H1 (cell line): ENCODE measurements at regions not wholly inside any gene's neighbourhood (a gene's known extent, or its start where the extent isn't known, plus 50 kb on each side); places are given as distances from the start of the nearest gene placed in this dataset.
A peak's percentile ranks its signal among the peaks of the same experiment; 100 is the strongest.

ENCODE experiments used
- CTCF ChIA-PET: fragments of 300-600 bp; sonication (Branson Sonifier 250); formaldehyde crosslinking; loops from one replicate; lab custom pipeline; 2021; ENCODE audit not compliant: partially characterized antibody; lab: Charles Lee
- POLR2A ChIA-PET: fragments of 300-600 bp; sonication (Branson Sonifier 250); formaldehyde crosslinking; loops from one replicate; lab custom pipeline; 2021; ENCODE audit warnings: inconsistent platforms; ENCODE audit not compliant: partially characterized antibody; lab: Charles Lee
- DNase-seq, 2 experiments: peaks; one replicate each; pipeline versions ENCODE4 v3.0.0 to v3.0.0-alpha.2; 2010 to 2022; ENCODE audit warnings: low spot score in 2 of 2, low read depth in 1 of 2, mixed read lengths in 1 of 2
- FAIRE-seq: peaks from 2 replicates; lab custom pipeline; 2011; peaks lifted over from hg19 to GRCh38; lab: Jason Lieb, UNC
- H2AFZ ChIP-seq: 2 replicates; pipeline ENCODE4 v1.8.1; 2012; ENCODE audit warnings: low read length, inconsistent platforms
- H2AK5ac ChIP-seq: 2 replicates; pipeline ENCODE4 v1.6.1; 2013; ENCODE audit warnings: low read depth, low read length
- H2BK120ac ChIP-seq: replicated peaks from 2 replicates; pipeline ENCODE3; 2013; ENCODE audit warnings: low read depth, low read length, inconsistent platforms
- H2BK12ac ChIP-seq: 2 replicates; pipeline ENCODE4 v1.6.1; 2013; ENCODE audit warnings: low read depth, low read length
- H2BK15ac ChIP-seq: 2 replicates; pipeline ENCODE4 v1.6.1; 2013; ENCODE audit warnings: low read length
- H2BK20ac ChIP-seq: 2 replicates; pipeline ENCODE4 v1.6.1; 2013; ENCODE audit warnings: low read length
- H2BK5ac ChIP-seq: 2 replicates; pipeline ENCODE4 v1.6.1; 2013; ENCODE audit warnings: low read depth, low read length
- H3K14ac ChIP-seq: 2 replicates; pipeline ENCODE4 v1.6.1; 2013; ENCODE audit warnings: inconsistent platforms; ENCODE audit not compliant: insufficient read length
- H3K18ac ChIP-seq: 2 replicates; pipeline ENCODE4 v1.6.1; 2013; ENCODE audit warnings: low read length; ENCODE audit errors: extremely low read depth
- H3K23ac ChIP-seq: 2 replicates; pipeline ENCODE4 v1.6.1; 2013; ENCODE audit warnings: inconsistent platforms; ENCODE audit not compliant: insufficient read length
- H3K23me2 ChIP-seq: 2 replicates; pipeline ENCODE4 v1.6.1; 2013; ENCODE audit warnings: low read depth, low read length
- H3K27ac ChIP-seq: 2 replicates; pipeline ENCODE4 v1.6.1; 2011; ENCODE audit warnings: low read depth, low read length, inconsistent platforms
- H3K27me3 ChIP-seq, 4 experiments: replicated peaks in 1 of 4; 1 replicate in 1 of 4; 2 replicates in 3 of 4; pipeline versions ENCODE4 v1.6.1 to v1.8.1; 2011 to 2013; ENCODE audit warnings: low read length in 3 of 4, mild to moderate bottlenecking in 3 of 4, inconsistent platforms in 2 of 4, mixed read lengths in 2 of 4, moderate library complexity in 1 of 4; ENCODE audit not compliant: control insufficient read depth in 3 of 4, insufficient read depth in 3 of 4; ENCODE audit errors: extremely low read depth in 1 of 4
- H3K36me3 ChIP-seq, 4 experiments: 2 replicates each; pipeline versions ENCODE4 v1.6.1 to v1.8.1; 2011 to 2013; ENCODE audit warnings: mild to moderate bottlenecking in 4 of 4, low read length in 3 of 4, moderate library complexity in 2 of 4, control low read depth in 1 of 4, inconsistent platforms in 1 of 4; ENCODE audit not compliant: insufficient read depth in 4 of 4, control insufficient read depth in 2 of 4
- H3K4ac ChIP-seq: replicated peaks from 2 replicates; pipeline ENCODE3; 2013; ENCODE audit warnings: low read length, low read depth, mixed read lengths, inconsistent platforms; ENCODE audit not compliant: insufficient read length
- H3K4me1 ChIP-seq, 4 experiments: replicated peaks in 1 of 4; 1 replicate in 1 of 4; 2 replicates in 3 of 4; pipeline versions ENCODE4 v1.6.1 to v1.8.1; 2011 to 2013; ENCODE audit warnings: low read length in 3 of 4, inconsistent platforms in 2 of 4, mixed read lengths in 1 of 4; ENCODE audit not compliant: insufficient read depth in 4 of 4, control insufficient read depth in 3 of 4
- H3K4me2 ChIP-seq, 2 experiments: 2 replicates each; pipeline versions ENCODE4 v1.6.1 to v1.8.1; 2011 to 2013; ENCODE audit warnings: low read depth in 2 of 2, low read length in 2 of 2, control low read depth in 1 of 2, inconsistent platforms in 1 of 2, mild to moderate bottlenecking in 1 of 2; ENCODE audit not compliant: insufficient read depth in 1 of 2
- H3K4me3 ChIP-seq, 4 experiments: fragments of 200-600, 300-600 bp in 1 of 4; sonication (generic), shearing (Covaris generic), sonication (Bioruptor Twin) in 1 of 4; 2 replicates each; pipeline versions ENCODE4 v1.5.1 to v1.8.1; 2011 to 2016; ENCODE audit warnings: low read length in 4 of 4, low read depth in 3 of 4, control low read depth in 2 of 4, inconsistent platforms in 2 of 4, mild to moderate bottlenecking in 2 of 4, mixed read lengths in 1 of 4, moderate library complexity in 1 of 4; ENCODE audit not compliant: insufficient read depth in 2 of 4; ENCODE audit errors: extremely low read depth in 1 of 4
- H3K56ac ChIP-seq: replicated peaks from 2 replicates; pipeline ENCODE3; 2013; ENCODE audit warnings: low read depth, mild to moderate bottlenecking, mixed read lengths, low read length, inconsistent platforms; ENCODE audit not compliant: insufficient read length
- H3K79me1 ChIP-seq: 2 replicates; pipeline ENCODE4 v1.6.1; 2013; ENCODE audit warnings: low read depth, low read length, control low read depth
- H3K79me2 ChIP-seq, 2 experiments: 2 replicates each; pipeline versions ENCODE4 v1.6.1 to v1.8.1; 2012 to 2013; ENCODE audit warnings: low read length in 2 of 2, mild to moderate bottlenecking in 2 of 2, inconsistent platforms in 1 of 2; ENCODE audit not compliant: insufficient read depth in 2 of 2, control insufficient read depth in 1 of 2
- H3K9ac ChIP-seq, 4 experiments: replicated peaks in 1 of 4; 1 replicate in 1 of 4; 2 replicates in 3 of 4; pipeline versions ENCODE4 v1.6.1 to v1.8.1; 2011 to 2013; ENCODE audit warnings: low read depth in 3 of 4, low read length in 3 of 4, control low read depth in 2 of 4, mild to moderate bottlenecking in 2 of 4, moderate library complexity in 2 of 4, inconsistent platforms in 1 of 4; ENCODE audit errors: extremely low read depth in 1 of 4
- H3K9me3 ChIP-seq, 2 experiments: 2 replicates each; pipeline versions ENCODE4 v1.6.1 to v1.8.1; 2012 to 2013; ENCODE audit warnings: mild to moderate bottlenecking in 2 of 2, moderate library complexity in 2 of 2, control low read depth in 1 of 2, inconsistent platforms in 1 of 2, low read depth in 1 of 2, low read length in 1 of 2, mixed read lengths in 1 of 2; ENCODE audit not compliant: insufficient read depth in 2 of 2
- H4K20me1 ChIP-seq, 2 experiments: replicated peaks in 1 of 2; 2 replicates each; pipeline versions ENCODE3 to v1.8.1; 2011 to 2013; ENCODE audit warnings: inconsistent platforms in 2 of 2, low read length in 2 of 2, mild to moderate bottlenecking in 1 of 2; ENCODE audit not compliant: insufficient read depth in 2 of 2, control insufficient read depth in 1 of 2
- H4K5ac ChIP-seq: 2 replicates; pipeline ENCODE4 v1.6.1; 2013; ENCODE audit warnings: low read length, low read depth, mixed read lengths, inconsistent platforms; ENCODE audit not compliant: insufficient read length
- H4K8ac ChIP-seq: 2 replicates; pipeline ENCODE4 v1.8.0; 2013; ENCODE audit warnings: mild to moderate bottlenecking, moderate library complexity, low read length, inconsistent platforms; ENCODE audit not compliant: insufficient read depth; ENCODE audit errors: extremely low read depth
- H4K91ac ChIP-seq: replicated peaks from 2 replicates; pipeline ENCODE3; 2013; ENCODE audit warnings: low read length, mixed read lengths, inconsistent platforms; ENCODE audit not compliant: insufficient read length
- RXRA ChIP-seq: IDR thresholded peaks from 2 replicates; pipeline ENCODE4 v1.6.1; 2011; ENCODE audit warnings: low read depth, mild to moderate bottlenecking, low read length, moderate library complexity; ENCODE audit not compliant: insufficient read depth
- WGBS, 2 experiments: shearing (Covaris generic) in 1 of 2; methylation state at CpG; one replicate each; pipeline versions ENCODE4 v1.1.6 to v1.1.7; 2013 to 2015; ENCODE audit warnings: low lambda C conversion rate in 2 of 2, mixed read lengths in 2 of 2, inconsistent platforms in 1 of 2, low coverage in 1 of 2, missing lambda C conversion rate in 1 of 2; ENCODE audit not compliant: insufficient replicate concordance in 2 of 2, insufficient coverage in 1 of 2, insufficient read length in 1 of 2; ENCODE audit errors: extremely low coverage in 1 of 2, missing lambda C conversion rate in 1 of 2; 5-methylcytosine and 5-hydroxymethylcytosine counted together

DNA sequence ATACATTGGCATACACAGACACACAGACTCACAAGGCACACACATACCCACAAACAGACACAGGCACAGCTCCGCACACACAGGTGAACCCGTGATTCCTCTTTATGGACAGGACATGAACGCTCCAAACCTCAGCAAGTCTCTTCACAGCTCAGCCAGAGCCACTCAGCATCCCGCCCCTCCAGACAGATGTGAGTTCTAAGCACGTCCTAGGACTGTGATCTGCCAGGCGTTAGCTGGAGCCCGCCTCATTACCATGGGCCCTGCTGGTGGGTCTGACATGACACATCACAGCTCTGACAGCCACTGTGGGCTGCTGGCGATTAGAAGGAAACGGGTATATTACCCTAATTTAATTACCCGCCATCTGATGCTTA lies 176.7 kb upstream of the PPP2R2D start:
- no peak overlapping the region for H4K8ac ChIP-seq
- H2AFZ ChIP-seq = no peak overlapping the region
- POLR2A ChIA-PET = no interaction called here
- no peak for FAIRE-seq
- H3K9me3 ChIP-seq = no peaks in the 10 kb centered on the region; a peak in 2 of 4 replicates
- peak overlapping the region; percentile 27 for H3K4ac ChIP-seq
- H3K27me3 ChIP-seq = peaks cover 0 to 13% (median 9%) of the 10 kb centered on the region in 4 experiments; a peak in 4 of 7 replicates
- H4K5ac ChIP-seq = no peak overlapping the region
- no peaks in the 10 kb centered on the region for H3K79me1 ChIP-seq
- H2BK20ac ChIP-seq = no peak overlapping the region
- no peaks in the 10 kb centered on the region for H4K20me1 ChIP-seq
- H2BK5ac ChIP-seq = peak overlapping the region; percentile 73
- H3K79me2 ChIP-seq = no peaks in the 10 kb centered on the region
- TF ChIP-seq RXRA = no peak
- TF ChIP-seq, all 59 proteins: peak for 0
- Histone ChIP-seq H3K27ac (0 out of 2 replicates have a peak overlapping the region, but pooled peaks have one; percentile 38), H3K23me2 (no peaks in the 10 kb centered on the region), H3K23ac (no peak overlapping the region), H2BK12ac (peak overlapping the region; percentile 98), H3K56ac (peak overlapping the region; percentile 28), H4K91ac (peak overlapping the region; percentile 83), H2AK5ac (peak overlapping the region; percentile 88; the same call in 1 of the 2 replicates), H3K14ac (no peak overlapping the region), H3K4me2 (no peak overlapping the region), H2BK15ac (0 out of 2 replicates have a peak overlapping the region, but pooled peaks have one; percentile 74), H3K4me3 (no peak overlapping the region), H2BK120ac (no peak overlapping the region), H3K18ac (no peak overlapping the region), H3K9ac (no peak overlapping the region), H3K4me1 (peaks cover 0 to 19% (median 9%) of the 10 kb centered on the region in 4 experiments; a peak in 6 of 7 replicates), H3K36me3 (no peaks in the 10 kb centered on the region)
- WGBS, 2 experiments = 86% methylated on average over 10 of the region's 10 CpGs; no CpG with 5 or more reads in 1 of the 2 experiments
- CTCF ChIA-PET = interaction anchor here (1.0 to 2.6 kb wide), 3 partner anchors 9 to 271 kb away, joined by 4 to 10 read pairs (median 4); no protein-coding TSS in a partner anchor
- no peak for DNase-seq
